GM20000 (cell line): ENCODE measurements at regions not wholly inside any gene's neighbourhood (a gene's known extent, or its start where the extent isn't known, plus 50 kb on each side); places are given as distances from the start of the nearest gene placed in this dataset.

ENCODE experiments used
- DNase-seq: peaks from one replicate; pipeline ENCODE4 v3.0.0; 2012; ENCODE audit warnings: low spot score
- TF ChIP-seq, protein P1 (sequence below): IDR thresholded peaks from 2 replicates; pipeline ENCODE4 v1.5.1; 2012; ENCODE audit warnings: mild to moderate bottlenecking, control low read depth; ENCODE audit errors: extremely low read depth, missing control alignments

DNA sequence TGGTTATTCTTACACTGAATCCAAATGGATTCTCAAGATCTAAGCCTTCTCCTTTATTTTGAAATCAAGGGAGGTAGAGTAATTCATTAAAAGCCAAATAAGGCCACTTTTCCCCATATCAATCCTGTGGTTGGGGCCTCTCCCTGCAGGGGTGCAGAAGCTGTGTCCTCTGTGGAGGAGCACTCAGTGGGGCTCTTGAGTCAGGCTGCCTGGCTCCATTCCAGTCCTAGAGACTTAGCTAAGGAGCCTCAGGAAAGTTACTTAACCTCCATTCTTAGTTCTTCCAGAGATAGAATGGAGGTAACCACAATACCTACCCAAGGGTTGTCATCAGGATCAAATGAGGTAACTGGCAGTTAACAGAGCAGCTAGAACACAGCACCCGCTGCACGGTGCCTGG, 564.3 kb downstream of the CMPK2 start:
- DNase-seq = no peak
- TF ChIP-seq, protein P1, sequence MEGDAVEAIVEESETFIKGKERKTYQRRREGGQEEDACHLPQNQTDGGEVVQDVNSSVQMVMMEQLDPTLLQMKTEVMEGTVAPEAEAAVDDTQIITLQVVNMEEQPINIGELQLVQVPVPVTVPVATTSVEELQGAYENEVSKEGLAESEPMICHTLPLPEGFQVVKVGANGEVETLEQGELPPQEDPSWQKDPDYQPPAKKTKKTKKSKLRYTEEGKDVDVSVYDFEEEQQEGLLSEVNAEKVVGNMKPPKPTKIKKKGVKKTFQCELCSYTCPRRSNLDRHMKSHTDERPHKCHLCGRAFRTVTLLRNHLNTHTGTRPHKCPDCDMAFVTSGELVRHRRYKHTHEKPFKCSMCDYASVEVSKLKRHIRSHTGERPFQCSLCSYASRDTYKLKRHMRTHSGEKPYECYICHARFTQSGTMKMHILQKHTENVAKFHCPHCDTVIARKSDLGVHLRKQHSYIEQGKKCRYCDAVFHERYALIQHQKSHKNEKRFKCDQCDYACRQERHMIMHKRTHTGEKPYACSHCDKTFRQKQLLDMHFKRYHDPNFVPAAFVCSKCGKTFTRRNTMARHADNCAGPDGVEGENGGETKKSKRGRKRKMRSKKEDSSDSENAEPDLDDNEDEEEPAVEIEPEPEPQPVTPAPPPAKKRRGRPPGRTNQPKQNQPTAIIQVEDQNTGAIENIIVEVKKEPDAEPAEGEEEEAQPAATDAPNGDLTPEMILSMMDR = no peak

DNA sequence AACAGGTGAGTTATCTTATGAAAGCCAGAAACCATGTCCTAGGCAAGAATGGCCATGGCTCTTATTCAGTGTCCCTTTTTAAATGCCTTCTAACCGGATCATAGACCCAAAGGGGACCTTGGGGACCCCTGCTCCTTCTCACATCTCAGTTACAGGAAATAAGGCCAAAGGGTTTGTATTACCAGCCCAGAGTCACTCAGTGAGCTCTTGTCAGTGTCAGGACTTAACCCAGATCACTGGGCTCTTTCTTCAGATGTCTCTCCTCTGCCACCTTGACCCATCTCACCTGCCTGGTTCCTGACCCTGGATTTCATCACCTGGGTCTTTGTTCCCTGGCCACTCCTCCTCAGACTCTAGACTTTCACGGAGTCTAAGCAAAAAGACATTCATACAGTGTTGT, 556.7 kb downstream of the CMPK2 start:
- DNase-seq = no peak
- TF ChIP-seq, protein P1 = no peak

DNA sequence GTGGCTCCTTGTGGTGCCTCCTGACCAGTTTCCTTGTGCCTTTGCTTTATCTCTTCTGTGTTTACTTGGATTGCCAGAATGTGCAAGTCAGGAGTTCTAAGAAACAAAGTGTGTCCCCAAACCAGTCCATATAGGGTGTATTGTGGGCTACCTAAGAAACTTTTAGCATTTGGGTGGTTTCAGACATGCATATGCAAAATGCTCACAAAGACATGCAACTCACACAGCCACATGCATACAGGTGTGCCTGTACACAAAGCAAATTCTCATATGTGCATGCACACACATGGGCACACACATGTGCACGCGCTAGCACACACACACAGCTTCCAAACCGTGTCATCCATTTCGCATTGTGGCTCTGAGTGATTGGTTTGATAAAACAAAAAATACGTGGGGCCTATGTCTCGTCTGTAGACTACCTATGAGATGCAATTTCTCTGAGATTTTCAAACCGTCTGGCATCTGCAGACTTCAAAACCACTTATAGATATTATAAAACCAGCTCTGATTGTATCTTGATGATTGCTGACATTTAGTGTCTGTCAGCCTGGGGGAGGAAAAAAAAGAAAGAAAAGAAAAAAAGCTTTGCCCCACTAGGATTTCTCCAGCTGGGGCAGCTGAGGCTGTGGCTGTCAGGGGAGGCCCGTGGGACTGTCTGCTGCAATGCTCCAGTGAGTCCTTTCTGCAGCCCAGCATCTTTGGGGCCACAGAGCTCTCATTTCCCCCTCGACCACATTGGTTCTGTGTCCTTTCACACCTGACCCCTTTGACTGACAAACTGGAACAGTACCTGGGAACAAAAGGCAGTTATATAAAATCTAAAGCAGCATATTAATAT, 556.1 kb downstream of the CMPK2 start:
- DNase-seq = peak; percentile 59
- TF ChIP-seq, protein P1 = no peak

DNA sequence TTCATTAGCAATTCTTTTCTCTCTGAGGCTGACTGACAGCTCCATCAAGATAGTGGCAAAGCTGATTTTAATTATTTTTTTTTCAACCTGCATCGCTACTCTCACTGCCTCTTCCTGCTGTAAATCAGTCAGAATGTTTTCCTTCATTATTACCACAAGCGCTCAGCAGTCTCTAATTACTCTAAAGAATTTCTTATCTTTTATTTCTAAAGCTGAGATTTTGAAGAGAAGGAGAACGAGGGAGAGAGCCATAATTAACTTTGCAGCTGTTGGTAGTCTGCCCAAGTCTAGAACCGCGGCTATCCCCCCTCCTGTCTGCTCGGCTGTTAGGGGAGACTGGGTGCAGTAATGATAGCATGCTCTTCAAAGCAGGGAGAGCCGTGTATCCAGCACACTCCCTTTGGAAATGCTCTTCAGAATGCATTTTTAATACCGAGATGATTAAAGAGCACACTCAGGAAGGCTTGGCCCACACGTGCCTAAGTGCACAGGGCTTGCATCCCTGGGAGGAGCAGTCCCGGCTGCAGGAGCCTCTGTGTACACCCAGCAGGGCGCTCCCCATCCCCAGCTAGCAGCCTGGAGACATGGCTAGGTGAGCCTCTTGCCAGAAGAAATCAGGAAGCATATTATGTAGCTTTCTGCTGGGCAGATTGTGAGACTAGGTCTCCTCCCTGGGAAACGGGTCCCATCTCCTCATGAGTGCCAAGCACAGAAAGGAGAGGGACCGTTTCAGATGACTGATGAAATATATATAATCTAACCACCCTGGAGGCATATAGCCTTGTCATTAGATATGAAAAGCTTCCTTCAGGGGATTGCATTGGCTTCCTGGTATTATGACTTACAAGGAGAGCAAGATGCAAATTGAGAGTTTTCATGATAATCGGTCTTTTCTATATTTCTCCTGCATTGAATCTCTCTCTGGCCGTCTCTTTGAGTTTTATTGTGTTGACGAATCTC, 555.2 kb downstream of the CMPK2 start:
- TF ChIP-seq, protein P1 = no peak
- no peak for DNase-seq

DNA sequence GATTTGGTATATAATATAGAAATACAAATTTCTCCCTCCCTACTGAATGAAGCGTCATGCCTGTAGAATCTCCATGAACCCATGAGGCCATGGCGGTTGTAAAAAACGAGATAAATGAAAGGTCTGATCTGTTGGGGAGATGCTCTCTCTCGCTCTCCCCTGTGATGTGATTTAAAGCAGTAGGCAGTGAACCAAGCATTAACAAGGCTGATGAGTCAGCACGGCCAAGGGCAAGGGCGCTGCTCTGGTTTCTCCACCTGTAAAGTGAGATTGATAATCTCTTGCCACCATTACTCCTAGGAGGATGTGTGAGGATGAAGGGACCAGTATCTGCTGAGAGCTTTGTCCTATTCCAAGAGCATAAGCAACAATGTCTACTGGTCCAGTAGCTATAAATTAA, 553.3 kb downstream of the CMPK2 start:
- TF ChIP-seq, protein P1 = no peak
- no peak for DNase-seq

DNA sequence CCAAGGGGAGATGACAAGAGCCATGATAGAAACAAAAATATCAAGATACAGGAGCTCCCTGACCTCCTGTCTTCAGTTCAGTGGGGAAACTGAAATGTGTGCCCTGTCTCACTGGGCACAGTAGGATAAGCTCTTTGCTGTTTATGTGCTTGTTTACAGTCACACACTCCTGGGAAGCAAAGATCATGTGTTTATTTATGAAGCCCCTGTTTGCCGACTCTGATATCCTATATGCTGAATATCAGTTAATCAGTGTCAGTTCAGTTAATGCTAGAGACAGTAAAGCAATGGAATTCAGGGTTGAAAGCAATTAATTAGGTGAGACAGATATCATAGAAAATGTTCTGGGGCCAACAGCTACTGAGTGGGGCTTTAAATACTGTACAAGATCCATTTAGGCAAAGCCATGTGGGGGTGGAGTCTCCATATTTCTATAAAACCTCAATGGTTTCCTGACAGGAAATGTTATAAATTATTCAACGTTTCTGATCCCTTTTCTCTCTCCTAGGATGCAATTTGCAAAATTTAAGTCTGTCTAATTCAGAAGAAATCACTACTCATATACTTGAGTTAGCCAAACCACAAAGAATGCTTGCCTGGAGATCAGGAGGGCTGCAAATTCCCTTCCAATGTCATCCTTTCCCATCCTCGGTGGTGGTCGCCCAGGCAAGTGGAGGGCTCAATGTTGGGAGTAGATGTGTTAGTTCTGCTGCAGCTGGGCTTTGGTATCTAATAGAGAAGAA, 551.3 kb downstream of the CMPK2 start:
- TF ChIP-seq, protein P1 = no peak
- DNase-seq = no peak
